Liver (tissue), 8 donors: ENCODE measurements at regions not wholly inside any gene's neighbourhood (a gene's known extent, or its start where the extent isn't known, plus 50 kb on each side); places are given as distances from the start of the nearest gene placed in this dataset.

Experiments used
- DNase-seq: peaks from one replicate; pipeline ENCODE4 v3.0.0-alpha.2; 2017; ENCODE audit warnings: low spot score
- H3K27ac ChIP-seq, 2 donors: one replicate each; pipeline ENCODE4 v1.7.0; 2013; ENCODE audit warnings: inconsistent platforms in 2 of 2, low read length in 2 of 2, control low read depth in 1 of 2, low read depth in 1 of 2, mild to moderate bottlenecking in 1 of 2
- H3K27me3 ChIP-seq, 4 donors: one replicate each; pipeline versions ENCODE4 v1.6.1 to v1.7.0; 2013; ENCODE audit warnings: low read length in 3 of 4, inconsistent platforms in 1 of 4, mild to moderate bottlenecking in 1 of 4, moderate library complexity in 1 of 4; ENCODE audit not compliant: control insufficient read depth in 4 of 4, insufficient read depth in 4 of 4
- H3K36me3 ChIP-seq, 4 donors: one replicate each; pipeline versions ENCODE4 v1.6.1 to v1.7.0; 2013; ENCODE audit warnings: low read length in 3 of 4, mild to moderate bottlenecking in 3 of 4, low read depth in 1 of 4, moderate library complexity in 1 of 4; ENCODE audit not compliant: control insufficient read depth in 4 of 4, insufficient read depth in 3 of 4
- H3K4me1 ChIP-seq, 4 donors: one replicate each; pipeline versions ENCODE4 v1.6.1 to v1.7.0; 2013; ENCODE audit warnings: low read length in 3 of 4, mild to moderate bottlenecking in 3 of 4, moderate library complexity in 1 of 4; ENCODE audit not compliant: control insufficient read depth in 4 of 4, insufficient read depth in 4 of 4
- H3K4me3 ChIP-seq, 3 donors: one replicate each; pipeline versions ENCODE4 v1.6.1 to v1.7.0; 2013; ENCODE audit warnings: low read length in 3 of 3, control low read depth in 1 of 3, low read depth in 1 of 3, mild to moderate bottlenecking in 1 of 3
- H3K9ac ChIP-seq, 2 donors: one replicate each; pipeline ENCODE4 v1.7.0; 2013; ENCODE audit warnings: low read length in 2 of 2, mild to moderate bottlenecking in 2 of 2, moderate library complexity in 2 of 2, control low read depth in 1 of 2, low read depth in 1 of 2
- H3K9me3 ChIP-seq, 4 donors: one replicate each; pipeline versions ENCODE4 v1.6.1 to v1.7.0; 2013; ENCODE audit warnings: low read length in 3 of 4; ENCODE audit not compliant: control insufficient read depth in 4 of 4
- EGR1 ChIP-seq, 2 donors: IDR thresholded peaks; 2 replicates each; pipeline ENCODE4 v1.6.1; 2016 to 2018; ENCODE audit warnings: antibody characterized with exemption in 2 of 2, low read depth in 2 of 2
- GABPA ChIP-seq, 2 donors: IDR thresholded peaks in 1 of 2; conservative IDR thresholded peaks in 1 of 2; 2 replicates each; pipeline ENCODE4 v1.6.1; 2016; ENCODE audit warnings: antibody characterized with exemption in 2 of 2, mild to moderate bottlenecking in 1 of 2, moderate library complexity in 1 of 2
- HNF4A ChIP-seq, 2 donors: conservative IDR thresholded peaks; 2 replicates each; pipeline ENCODE4 v1.6.1; 2016; ENCODE audit warnings: antibody characterized with exemption in 2 of 2, mild to moderate bottlenecking in 2 of 2
- MAX ChIP-seq: IDR thresholded peaks from 2 replicates; pipeline ENCODE4 v1.6.1; 2016; ENCODE audit warnings: antibody characterized with exemption
- RAD21 ChIP-seq, 2 donors: IDR thresholded peaks; 2 replicates each; pipeline ENCODE4 v1.6.1; 2016; ENCODE audit warnings: antibody characterized with exemption in 2 of 2, mild to moderate bottlenecking in 2 of 2
- SP1 ChIP-seq: IDR thresholded peaks from 2 replicates; pipeline ENCODE4 v1.6.1; 2018; ENCODE audit warnings: antibody characterized with exemption, mild to moderate bottlenecking
- WGBS: extraction: QIAGEN DNeasy Blood & Tissue Kit; methylation state at CpG from one replicate; pipeline ENCODE4 v1.1.7; 2013; 5-methylcytosine and 5-hydroxymethylcytosine counted together
- TF ChIP-seq, protein P1 (sequence below): IDR thresholded peaks from 2 replicates; pipeline ENCODE4 v1.6.1; 2016; ENCODE audit warnings: antibody characterized with exemption
- TF ChIP-seq, protein P2 (sequence below): fragments of 150-350 bp; IDR thresholded peaks from 2 replicates; pipeline ENCODE4 v1.5.1; 2017; ENCODE audit warnings: improper control_type of control experiment, low read depth, low read length; ENCODE audit not compliant: missing input control
- TF ChIP-seq, protein P3 (sequence below): IDR thresholded peaks from 2 replicates; pipeline ENCODE4 v1.6.1; 2016; ENCODE audit warnings: antibody characterized with exemption, mild to moderate bottlenecking
- donor health status: healthy.
- donor health status: healthy.
- donor health status: healthy.
- donor health status: healthy.
- donor health status: healthy.

DNA sequence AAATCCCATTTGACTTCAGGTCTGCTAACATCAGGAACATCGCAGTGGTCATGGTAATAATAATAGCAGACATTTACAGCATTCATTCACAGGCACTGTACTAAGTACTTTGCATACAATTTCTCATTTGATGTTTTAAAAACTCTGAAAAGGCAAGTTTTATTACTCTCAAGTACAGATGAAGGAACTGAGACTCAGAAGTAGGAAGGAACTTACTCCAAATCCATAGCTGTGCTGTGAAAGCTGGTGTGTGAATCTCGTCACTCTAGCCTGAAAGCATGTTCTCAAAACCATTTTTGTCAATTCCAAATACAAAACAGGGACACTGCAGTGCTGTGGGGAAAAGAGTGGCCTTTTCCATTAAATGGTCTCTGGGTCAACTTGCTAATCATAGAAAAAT lies 179.9 kb downstream of the FAM43A start:
- Histone ChIP-seq H3K9me3 (no peaks in the 10 kb centered on the region), H3K36me3 (no peaks in the 10 kb centered on the region), H3K4me3 (no peak overlapping the region), H3K9ac (no peak overlapping the region), H3K27ac (no peak overlapping the region), H3K4me1 (peaks cover 2 to 10% (median 5%) of the 10 kb centered on the region in 4 donors), H3K27me3 (no peaks in the 10 kb centered on the region)
- WGBS, result 90% methylated on average over 2 of the region's 2 CpGs
- DNase-seq, result no peak
- no peak for TF ChIP-seq RAD21 (IDR thresholded peaks at IDR 0.05)
- TF ChIP-seq SP1, result no peak

- Histone ChIP-seq H3K9ac (no peak overlapping the region), H3K4me3 (no peak overlapping the region), H3K9me3 (no peaks in the 10 kb centered on the region), H3K36me3 (no peaks in the 10 kb centered on the region), H3K27ac (no peak overlapping the region), H3K4me1 (peaks cover 3 to 16% (median 11%) of the 10 kb centered on the region in 4 donors), H3K27me3 (no peaks in the 10 kb centered on the region)
- DNase-seq, result no peak
- TF ChIP-seq, protein P1, sequence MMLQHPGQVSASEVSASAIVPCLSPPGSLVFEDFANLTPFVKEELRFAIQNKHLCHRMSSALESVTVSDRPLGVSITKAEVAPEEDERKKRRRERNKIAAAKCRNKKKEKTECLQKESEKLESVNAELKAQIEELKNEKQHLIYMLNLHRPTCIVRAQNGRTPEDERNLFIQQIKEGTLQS, result no peak
- TF ChIP-seq MAX (no peak), EGR1 (IDR thresholded peaks at IDR 0.05; ENCODE audit: low read depth in 2 of 2) (no peak), GABPA (IDR thresholded peaks at IDR 0.05 in 1 of 2, conservative IDR thresholded peaks at IDR 0.05 in 1 of 2) (no peak), RAD21 (IDR thresholded peaks at IDR 0.05) (no peak)
- TF ChIP-seq, protein P2, sequence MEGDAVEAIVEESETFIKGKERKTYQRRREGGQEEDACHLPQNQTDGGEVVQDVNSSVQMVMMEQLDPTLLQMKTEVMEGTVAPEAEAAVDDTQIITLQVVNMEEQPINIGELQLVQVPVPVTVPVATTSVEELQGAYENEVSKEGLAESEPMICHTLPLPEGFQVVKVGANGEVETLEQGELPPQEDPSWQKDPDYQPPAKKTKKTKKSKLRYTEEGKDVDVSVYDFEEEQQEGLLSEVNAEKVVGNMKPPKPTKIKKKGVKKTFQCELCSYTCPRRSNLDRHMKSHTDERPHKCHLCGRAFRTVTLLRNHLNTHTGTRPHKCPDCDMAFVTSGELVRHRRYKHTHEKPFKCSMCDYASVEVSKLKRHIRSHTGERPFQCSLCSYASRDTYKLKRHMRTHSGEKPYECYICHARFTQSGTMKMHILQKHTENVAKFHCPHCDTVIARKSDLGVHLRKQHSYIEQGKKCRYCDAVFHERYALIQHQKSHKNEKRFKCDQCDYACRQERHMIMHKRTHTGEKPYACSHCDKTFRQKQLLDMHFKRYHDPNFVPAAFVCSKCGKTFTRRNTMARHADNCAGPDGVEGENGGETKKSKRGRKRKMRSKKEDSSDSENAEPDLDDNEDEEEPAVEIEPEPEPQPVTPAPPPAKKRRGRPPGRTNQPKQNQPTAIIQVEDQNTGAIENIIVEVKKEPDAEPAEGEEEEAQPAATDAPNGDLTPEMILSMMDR, result no peak
- TF ChIP-seq, protein P3, sequence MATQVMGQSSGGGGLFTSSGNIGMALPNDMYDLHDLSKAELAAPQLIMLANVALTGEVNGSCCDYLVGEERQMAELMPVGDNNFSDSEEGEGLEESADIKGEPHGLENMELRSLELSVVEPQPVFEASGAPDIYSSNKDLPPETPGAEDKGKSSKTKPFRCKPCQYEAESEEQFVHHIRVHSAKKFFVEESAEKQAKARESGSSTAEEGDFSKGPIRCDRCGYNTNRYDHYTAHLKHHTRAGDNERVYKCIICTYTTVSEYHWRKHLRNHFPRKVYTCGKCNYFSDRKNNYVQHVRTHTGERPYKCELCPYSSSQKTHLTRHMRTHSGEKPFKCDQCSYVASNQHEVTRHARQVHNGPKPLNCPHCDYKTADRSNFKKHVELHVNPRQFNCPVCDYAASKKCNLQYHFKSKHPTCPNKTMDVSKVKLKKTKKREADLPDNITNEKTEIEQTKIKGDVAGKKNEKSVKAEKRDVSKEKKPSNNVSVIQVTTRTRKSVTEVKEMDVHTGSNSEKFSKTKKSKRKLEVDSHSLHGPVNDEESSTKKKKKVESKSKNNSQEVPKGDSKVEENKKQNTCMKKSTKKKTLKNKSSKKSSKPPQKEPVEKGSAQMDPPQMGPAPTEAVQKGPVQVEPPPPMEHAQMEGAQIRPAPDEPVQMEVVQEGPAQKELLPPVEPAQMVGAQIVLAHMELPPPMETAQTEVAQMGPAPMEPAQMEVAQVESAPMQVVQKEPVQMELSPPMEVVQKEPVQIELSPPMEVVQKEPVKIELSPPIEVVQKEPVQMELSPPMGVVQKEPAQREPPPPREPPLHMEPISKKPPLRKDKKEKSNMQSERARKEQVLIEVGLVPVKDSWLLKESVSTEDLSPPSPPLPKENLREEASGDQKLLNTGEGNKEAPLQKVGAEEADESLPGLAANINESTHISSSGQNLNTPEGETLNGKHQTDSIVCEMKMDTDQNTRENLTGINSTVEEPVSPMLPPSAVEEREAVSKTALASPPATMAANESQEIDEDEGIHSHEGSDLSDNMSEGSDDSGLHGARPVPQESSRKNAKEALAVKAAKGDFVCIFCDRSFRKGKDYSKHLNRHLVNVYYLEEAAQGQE, result no peak
- 85% methylated on average over 4 of the region's 4 CpGs for WGBS
These were observed 180.6 kb downstream of the FAM43A start for GRCh38 chr3:194866236-194866635.

- Histone ChIP-seq H3K9me3 (no peaks in the 10 kb centered on the region), H3K4me1 (peaks cover 3 to 24% (median 17%) of the 10 kb centered on the region in 4 donors), H3K27me3 (no peaks in the 10 kb centered on the region), H3K27ac (peak overlapping the region in 1 of 2 donors; percentile 22), H3K4me3 (no peak overlapping the region), H3K9ac (no peak overlapping the region), H3K36me3 (no peaks in the 10 kb centered on the region)
- no peak for DNase-seq
- TF ChIP-seq HNF4A (conservative IDR thresholded peaks at IDR 0.05) (no peak), MAX (peak; percentile 44)
- 24% methylated on average over 13 of the region's 13 CpGs for WGBS
These were observed 181.7 kb downstream of the FAM43A start for GRCh38 chr3:194867270-194867983.
